GM18870 (cell line): ENCODE measurements at regions not wholly inside any gene's neighbourhood (a gene's known extent, or its start where the extent isn't known, plus 50 kb on each side); places are given as distances from the start of the nearest gene placed in this dataset.

ENCODE experiments used
- ATAC-seq: cut with Tn5 transposase; IDR thresholded peaks from one replicate; pipeline ENCODE4 v1.9.1; 2021; ENCODE audit warnings: moderate library complexity; ENCODE audit not compliant: unreplicated experiment

- no peak for ATAC-seq
Observed at GRCh38 chr18:73805991-73806390, 341.6 kb downstream of the FBXO15 start.

GRCh38 chr18:73797419-73797818 lies 350.2 kb downstream of the FBXO15 start:
- ATAC-seq, result no peak

GRCh38 chr18:73793386-73793785 lies 354.2 kb downstream of the FBXO15 start:
- ATAC-seq, result no peak

GRCh38 chr18:73791081-73791480 lies 356.6 kb downstream of the FBXO15 start:
- ATAC-seq, result no peak

- no peak for ATAC-seq
Observed at GRCh38 chr18:73790587-73790986, 357.0 kb downstream of the FBXO15 start.

- no peak for ATAC-seq
Observed at GRCh38 chr18:73787316-73787715, 360.3 kb downstream of the FBXO15 start.

GRCh38 chr18:73785300-73785699 lies 362.3 kb downstream of the FBXO15 start:
- no peak for ATAC-seq

GRCh38 chr18:73784853-73785252 lies 362.8 kb downstream of the FBXO15 start:
- no peak for ATAC-seq

- ATAC-seq, result no peak
Observed at GRCh38 chr18:73782405-73782804, 365.2 kb downstream of the FBXO15 start.

- no peak for ATAC-seq
Observed at GRCh38 chr18:73780218-73780617, 367.4 kb downstream of the FBXO15 start.

- ATAC-seq, result no peak
Observed at GRCh38 chr18:73778032-73778359, 369.6 kb downstream of the FBXO15 start.

GRCh38 chr18:73777356-73778031 lies 370.1 kb downstream of the FBXO15 start:
- no peak for ATAC-seq

- no peak for ATAC-seq
Observed at GRCh38 chr18:73774811-73775509, 372.7 kb downstream of the FBXO15 start.

- no peak for ATAC-seq
Observed at GRCh38 chr18:73768043-73768442, 379.6 kb downstream of the FBXO15 start.

- no peak for ATAC-seq
Observed at GRCh38 chr18:73766910-73767515, 380.6 kb downstream of the FBXO15 start.

- ATAC-seq, result no peak
Observed at GRCh38 chr18:73758446-73758845, 389.2 kb downstream of the FBXO15 start.

GRCh38 chr18:73756256-73757091 lies 391.2 kb downstream of the FBXO15 start:
- no peak for ATAC-seq

- no peak for ATAC-seq
Observed at GRCh38 chr18:73752965-73753364, 394.7 kb downstream of the FBXO15 start.

GRCh38 chr18:73752546-73752945 lies 395.1 kb downstream of the FBXO15 start:
- ATAC-seq, result no peak

- no peak for ATAC-seq
Observed at GRCh38 chr18:73750052-73750451, 397.6 kb downstream of the FBXO15 start.

- ATAC-seq, result no peak
Observed at GRCh38 chr18:73749304-73749703, 398.3 kb downstream of the FBXO15 start.
